ENCODE measurements at regions not wholly inside any gene's neighbourhood (a gene's known extent, or its start where the extent isn't known, plus 50 kb on each side); places are given as distances from the start of the nearest gene placed in this dataset.

- H3K9me3 Mint-ChIP-seq = peaks cover 0 to 5% (median 0%) of the 10 kb centered on the region in 8 donors
- no peaks in the 10 kb centered on the region for H3K4me1 Mint-ChIP-seq
- intact Hi-C loops (cut with micrococcal nuclease) = no loop called here
- Histone ChIP-seq H3K4me1 (ENCODE audit: insufficient read depth, low read length) (no peaks in the 10 kb centered on the region), H3K36me3 (ENCODE audit: insufficient read depth, low read length) (no peaks in the 10 kb centered on the region), H3K9me3 (ENCODE audit: control insufficient read depth in 1 of 2, low read length in 2 of 2) (no peaks in the 10 kb centered on the region), H3K4me3 (ENCODE audit: low read length in 2 of 2) (no peak overlapping the region), H3K27ac (ENCODE audit: low read depth, low read length) (no peak overlapping the region), H3K27me3 (ENCODE audit: insufficient read depth, low read length) (no peaks in the 10 kb centered on the region)
- ChIA-PET POLR2A (ENCODE audit: partially characterized antibody) (no interaction called here), CTCF (ENCODE audit: partially characterized antibody) (no interaction called here)
- no peak for DNase-seq
- H3K27me3 Mint-ChIP-seq = no peaks in the 10 kb centered on the region
- no peak overlapping the region for H3K4me3 Mint-ChIP-seq
- no peak overlapping the region for H3K27ac Mint-ChIP-seq
- no peaks in the 10 kb centered on the region for H3K36me3 Mint-ChIP-seq
Observed at GRCh38 chr13:82245860-82246259, 1636.4 kb downstream of the SLITRK1 start.

- Histone ChIP-seq H3K9me3 (ENCODE audit: control insufficient read depth in 1 of 2, low read length in 2 of 2) (no peaks in the 10 kb centered on the region), H3K4me1 (ENCODE audit: insufficient read depth, low read length) (no peaks in the 10 kb centered on the region), H3K4me3 (ENCODE audit: low read length in 2 of 2) (no peak overlapping the region), H3K27me3 (ENCODE audit: insufficient read depth, low read length) (no peaks in the 10 kb centered on the region), H3K27ac (ENCODE audit: low read depth, low read length) (no peak overlapping the region), H3K36me3 (ENCODE audit: insufficient read depth, low read length) (no peaks in the 10 kb centered on the region)
- intact Hi-C loops (cut with micrococcal nuclease) = no loop called here
- Mint-ChIP-seq H3K9me3 (peaks cover 0 to 12% (median 5%) of the 10 kb centered on the region in 8 donors), H3K36me3 (no peaks in the 10 kb centered on the region), H3K27ac (no peak overlapping the region), H3K4me1 (no peaks in the 10 kb centered on the region), H3K27me3 (no peaks in the 10 kb centered on the region), H3K4me3 (no peak overlapping the region)
- no peak for DNase-seq
- CTCF ChIA-PET (ENCODE audit: partially characterized antibody) = no interaction called here
- POLR2A ChIA-PET (ENCODE audit: partially characterized antibody) = no interaction called here
Observed at GRCh38 chr13:82224806-82225205, 1657.5 kb downstream of the SLITRK1 start.

- Mint-ChIP-seq H3K4me3 (no peak overlapping the region), H3K27me3 (no peaks in the 10 kb centered on the region), H3K4me1 (no peaks in the 10 kb centered on the region), H3K36me3 (no peaks in the 10 kb centered on the region), H3K27ac (no peak overlapping the region), H3K9me3 (peaks cover 0 to 7% (median 0%) of the 10 kb centered on the region in 8 donors)
- no peaks in the 10 kb centered on the region for H3K36me3 ChIP-seq (ENCODE audit: insufficient read depth, low read length)
- H3K4me1 ChIP-seq (ENCODE audit: insufficient read depth, low read length) = no peaks in the 10 kb centered on the region
- H3K9me3 ChIP-seq (ENCODE audit: control insufficient read depth in 1 of 2, low read length in 2 of 2) = no peaks in the 10 kb centered on the region
- intact Hi-C loops (cut with micrococcal nuclease) = no loop called here
- H3K27me3 ChIP-seq (ENCODE audit: insufficient read depth, low read length) = no peaks in the 10 kb centered on the region
- no peak overlapping the region for H3K4me3 ChIP-seq (ENCODE audit: low read length in 2 of 2)
- no peak for DNase-seq
- CTCF ChIA-PET (ENCODE audit: partially characterized antibody) = no interaction called here
- no peak overlapping the region for H3K27ac ChIP-seq (ENCODE audit: low read depth, low read length)
- POLR2A ChIA-PET (ENCODE audit: partially characterized antibody) = no interaction called here
Observed at GRCh38 chr13:82221621-82222020, 1660.7 kb downstream of the SLITRK1 start.

GRCh38 chr13:82220641-82221040 is 1661.6 kb downstream of the SLITRK1 start:
- DNase-seq = no peak
- Histone ChIP-seq H3K4me1 (ENCODE audit: insufficient read depth, low read length) (no peaks in the 10 kb centered on the region), H3K9me3 (ENCODE audit: control insufficient read depth in 1 of 2, low read length in 2 of 2) (no peaks in the 10 kb centered on the region), H3K4me3 (ENCODE audit: low read length in 2 of 2) (no peak overlapping the region), H3K27me3 (ENCODE audit: insufficient read depth, low read length) (no peaks in the 10 kb centered on the region), H3K36me3 (ENCODE audit: insufficient read depth, low read length) (no peaks in the 10 kb centered on the region), H3K27ac (ENCODE audit: low read depth, low read length) (no peak overlapping the region)
- intact Hi-C loops (cut with micrococcal nuclease) = no loop called here
- Mint-ChIP-seq H3K4me3 (no peak overlapping the region), H3K4me1 (no peaks in the 10 kb centered on the region), H3K27me3 (no peaks in the 10 kb centered on the region), H3K36me3 (no peaks in the 10 kb centered on the region), H3K27ac (no peak overlapping the region), H3K9me3 (peaks cover 0 to 10% (median under 1%) of the 10 kb centered on the region in 8 donors)
- CTCF ChIA-PET (ENCODE audit: partially characterized antibody) = no interaction called here
- POLR2A ChIA-PET (ENCODE audit: partially characterized antibody) = no interaction called here

GRCh38 chr13:82216165-82216564 is 1666.1 kb downstream of the SLITRK1 start:
- ChIA-PET POLR2A (ENCODE audit: partially characterized antibody) (no interaction called here), CTCF (ENCODE audit: partially characterized antibody) (no interaction called here)
- H3K27ac Mint-ChIP-seq = no peak overlapping the region
- H3K9me3 ChIP-seq (ENCODE audit: control insufficient read depth in 1 of 2, low read length in 2 of 2) = no peaks in the 10 kb centered on the region
- no peak overlapping the region for H3K4me3 Mint-ChIP-seq
- H3K4me3 ChIP-seq (ENCODE audit: low read length in 2 of 2) = no peak overlapping the region
- no peak overlapping the region for H3K27ac ChIP-seq (ENCODE audit: low read depth, low read length)
- no peaks in the 10 kb centered on the region for H3K4me1 Mint-ChIP-seq
- intact Hi-C loops (cut with micrococcal nuclease) = no loop called here
- no peaks in the 10 kb centered on the region for H3K4me1 ChIP-seq (ENCODE audit: insufficient read depth, low read length)
- no peaks in the 10 kb centered on the region for H3K36me3 ChIP-seq (ENCODE audit: insufficient read depth, low read length)
- peaks cover 4 to 22% (median 11%) of the 10 kb centered on the region in 8 donors for H3K9me3 Mint-ChIP-seq
- no peaks in the 10 kb centered on the region for H3K36me3 Mint-ChIP-seq
- no peak for DNase-seq
- no peaks in the 10 kb centered on the region for H3K27me3 Mint-ChIP-seq
- H3K27me3 ChIP-seq (ENCODE audit: insufficient read depth, low read length) = no peaks in the 10 kb centered on the region

- ChIA-PET POLR2A (ENCODE audit: partially characterized antibody) (no interaction called here), CTCF (ENCODE audit: partially characterized antibody) (no interaction called here)
- H3K9me3 ChIP-seq (ENCODE audit: control insufficient read depth in 1 of 2, low read length in 2 of 2) = no peaks in the 10 kb centered on the region
- no peak overlapping the region for H3K27ac Mint-ChIP-seq
- intact Hi-C loops (cut with micrococcal nuclease) = no loop called here
- no peak overlapping the region for H3K4me3 Mint-ChIP-seq
- no peaks in the 10 kb centered on the region for H3K36me3 Mint-ChIP-seq
- peaks cover 4 to 22% (median 11%) of the 10 kb centered on the region in 8 donors for H3K9me3 Mint-ChIP-seq
- H3K4me1 Mint-ChIP-seq = no peaks in the 10 kb centered on the region
- H3K4me3 ChIP-seq (ENCODE audit: low read length in 2 of 2) = no peak overlapping the region
- no peak for DNase-seq
- H3K27me3 ChIP-seq (ENCODE audit: insufficient read depth, low read length) = no peaks in the 10 kb centered on the region
- H3K27ac ChIP-seq (ENCODE audit: low read depth, low read length) = no peak overlapping the region
- H3K36me3 ChIP-seq (ENCODE audit: insufficient read depth, low read length) = no peaks in the 10 kb centered on the region
- no peaks in the 10 kb centered on the region for H3K27me3 Mint-ChIP-seq
- H3K4me1 ChIP-seq (ENCODE audit: insufficient read depth, low read length) = no peaks in the 10 kb centered on the region
Observed at GRCh38 chr13:82214341-82214740, 1667.9 kb downstream of the SLITRK1 start.

- ChIA-PET POLR2A (ENCODE audit: partially characterized antibody) (no interaction called here), CTCF (ENCODE audit: partially characterized antibody) (no interaction called here)
- Mint-ChIP-seq H3K4me1 (no peaks in the 10 kb centered on the region), H3K27me3 (no peaks in the 10 kb centered on the region), H3K36me3 (no peaks in the 10 kb centered on the region), H3K4me3 (no peak overlapping the region), H3K27ac (no peak overlapping the region), H3K9me3 (peaks cover 0 to 10% (median 6%) of the 10 kb centered on the region in 8 donors)
- Histone ChIP-seq H3K27me3 (ENCODE audit: insufficient read depth, low read length) (no peaks in the 10 kb centered on the region), H3K27ac (ENCODE audit: low read depth, low read length) (no peak overlapping the region), H3K36me3 (ENCODE audit: insufficient read depth, low read length) (no peaks in the 10 kb centered on the region), H3K4me3 (ENCODE audit: low read length in 2 of 2) (no peak overlapping the region), H3K4me1 (ENCODE audit: insufficient read depth, low read length) (no peaks in the 10 kb centered on the region), H3K9me3 (ENCODE audit: control insufficient read depth in 1 of 2, low read length in 2 of 2) (no peaks in the 10 kb centered on the region)
- no peak for DNase-seq
- intact Hi-C loops (cut with micrococcal nuclease) = no loop called here
Observed at GRCh38 chr13:82206241-82206640, 1676.0 kb downstream of the SLITRK1 start.

- POLR2A ChIA-PET (ENCODE audit: partially characterized antibody) = no interaction called here
- Histone ChIP-seq H3K27ac (ENCODE audit: low read depth, low read length) (no peak overlapping the region), H3K4me1 (ENCODE audit: insufficient read depth, low read length) (no peaks in the 10 kb centered on the region), H3K36me3 (ENCODE audit: insufficient read depth, low read length) (no peaks in the 10 kb centered on the region), H3K27me3 (ENCODE audit: insufficient read depth, low read length) (no peaks in the 10 kb centered on the region), H3K4me3 (ENCODE audit: low read length in 2 of 2) (no peak overlapping the region), H3K9me3 (ENCODE audit: control insufficient read depth in 1 of 2, low read length in 2 of 2) (no peaks in the 10 kb centered on the region)
- intact Hi-C loops (cut with micrococcal nuclease) = no loop called here
- no peak for DNase-seq
- Mint-ChIP-seq H3K27me3 (no peaks in the 10 kb centered on the region), H3K4me3 (no peak overlapping the region), H3K27ac (no peak overlapping the region), H3K9me3 (peaks cover 2 to 19% (median 6%) of the 10 kb centered on the region in 8 donors), H3K36me3 (no peaks in the 10 kb centered on the region), H3K4me1 (no peaks in the 10 kb centered on the region)
- CTCF ChIA-PET (ENCODE audit: partially characterized antibody) = no interaction called here
Observed at GRCh38 chr13:82202398-82202797, 1679.9 kb downstream of the SLITRK1 start.

Data from CD4-positive, alpha-beta memory T cell (primary cell).